T-helper 1 cell (primary cell): ENCODE measurements at regions not wholly inside any gene's neighbourhood (a gene's known extent, or its start where the extent isn't known, plus 50 kb on each side); places are given as distances from the start of the nearest gene placed in this dataset.
A peak's percentile ranks its signal among the peaks of the same experiment; 100 is the strongest.

Experiments
- DNase-seq, 5 donors: peaks; one replicate each; pipeline ENCODE4 v3.0.0-alpha.2; 2012 to 2020

DNA sequence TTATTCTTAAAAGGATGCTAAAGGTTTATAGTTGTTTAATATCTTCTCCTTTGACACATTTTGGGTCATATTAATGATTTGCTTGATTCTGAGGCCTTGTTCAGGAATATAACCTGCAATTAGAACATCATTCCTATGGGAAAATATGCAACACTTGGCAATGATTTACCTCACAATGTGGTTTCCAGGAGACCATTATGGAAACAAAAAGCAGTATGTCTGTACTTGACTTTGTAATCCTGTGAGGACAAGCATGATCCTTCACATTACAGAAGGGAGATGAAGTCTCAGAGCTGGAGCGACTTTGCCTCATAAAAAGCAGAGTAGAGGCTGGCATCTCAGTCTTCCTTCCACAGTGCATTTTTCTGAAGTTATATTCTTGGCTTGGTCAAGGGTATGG is 57.0 kb upstream of the CDCA7L start:
- DNase-seq = no peak

DNA sequence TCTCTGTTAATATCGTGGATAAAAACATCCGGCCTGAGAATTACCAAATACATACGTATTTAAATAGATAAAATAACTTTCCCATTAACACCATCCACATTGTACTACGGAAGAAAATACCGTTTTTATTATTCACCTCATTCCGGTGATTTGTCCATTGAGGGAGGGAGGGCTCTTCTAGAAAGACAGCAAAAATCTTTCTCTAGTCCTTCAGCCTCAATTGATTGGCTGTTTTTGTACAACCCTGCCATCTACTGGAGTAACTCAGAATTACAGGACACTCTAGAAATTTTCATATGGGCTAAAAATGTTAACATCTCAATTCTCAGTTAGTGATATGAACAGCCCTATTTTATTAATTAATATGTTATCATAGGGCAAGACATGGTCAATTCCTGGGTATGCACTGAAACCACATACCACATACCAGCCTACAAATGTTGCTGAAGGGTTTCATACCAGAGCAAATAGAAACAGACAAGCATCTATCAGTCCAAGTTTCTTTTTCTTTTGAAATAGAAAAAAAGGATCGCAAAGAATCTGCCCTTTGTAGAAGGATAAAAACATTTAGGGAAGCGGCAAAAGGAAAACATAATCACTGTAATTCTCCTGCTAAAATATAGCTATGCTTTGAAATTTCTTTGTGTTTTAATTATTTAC is 55.8 kb upstream of the CDCA7L start:
- DNase-seq = peak in 2 of 5 donors; percentile 20 to 34

DNA sequence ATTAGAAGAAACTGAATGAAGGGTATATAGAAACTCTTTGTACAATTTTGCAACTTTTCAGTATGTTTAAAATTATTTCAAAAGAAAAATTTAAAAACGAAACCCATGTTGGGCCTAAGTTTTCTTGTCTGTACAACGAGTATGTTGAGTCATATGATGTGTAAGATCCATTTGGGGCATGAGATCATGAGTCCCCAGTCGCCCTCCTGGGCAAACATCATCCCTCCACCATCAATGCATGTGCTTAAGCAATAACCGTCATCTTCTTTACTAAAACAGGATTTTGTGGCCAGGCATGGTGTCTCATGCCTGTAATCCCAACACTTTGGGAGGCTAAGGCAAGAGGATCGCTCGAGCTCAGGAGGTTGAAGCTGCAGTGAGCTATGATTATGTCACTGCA is 54.2 kb upstream of the CDCA7L start:
- DNase-seq = no peak

GRCh38 chr7:21996641-21997040 is 50.9 kb upstream of the CDCA7L start:
- DNase-seq = no peak
